Thyroid gland (tissue), 4 donors: ENCODE measurements at regions not wholly inside any gene's neighbourhood (a gene's known extent, or its start where the extent isn't known, plus 50 kb on each side); places are given as distances from the start of the nearest gene placed in this dataset.

Experiments
- DNase-seq, 2 donors: peaks; one replicate each; pipeline ENCODE4 v3.0.0-alpha.2; 2019
- H3K27ac ChIP-seq, 3 donors: fragments of 200-600 bp; sonication (generic); 1 replicate in 2 of 3; 2 replicates in 1 of 3; pipeline ENCODE4 v1.5.1; 2016 to 2019; ENCODE audit warnings: mild to moderate bottlenecking in 1 of 3, moderate library complexity in 1 of 3
- H3K27me3 ChIP-seq: fragments of 200-600 bp; sonication (generic); one replicate; pipeline ENCODE4 v1.5.1; 2019
- H3K36me3 ChIP-seq, 2 donors: fragments of 200-600 bp; sonication (generic); one replicate each; pipeline ENCODE4 v1.5.1; 2016 to 2019
- H3K4me1 ChIP-seq, 2 donors: fragments of 200-600 bp; sonication (generic); one replicate each; pipeline ENCODE4 v1.5.1; 2017 to 2019
- H3K4me3 ChIP-seq, 3 donors: fragments of 200-600 bp; sonication (generic); replicated peaks in 1 of 3; 1 replicate in 2 of 3; 2 replicates in 1 of 3; pipeline ENCODE4 v1.5.1; 2016; ENCODE audit warnings: mild to moderate bottlenecking in 1 of 3
- H3K9me3 ChIP-seq: fragments of 200-600 bp; sonication (generic); one replicate; pipeline ENCODE4 v1.5.1; 2017
- CTCF ChIP-seq, 6 experiments: fragments of 200-600 bp in 3 of 6; fragments of 450-650 bp in 3 of 6; sonication (generic) in 3 of 6; IDR thresholded peaks; one replicate each; pipeline ENCODE4 v1.5.1; 2016 to 2019; ENCODE audit warnings: antibody characterized with exemption in 6 of 6, mild to moderate bottlenecking in 2 of 6, inconsistent platforms in 1 of 6, moderate library complexity in 1 of 6
- POLR2A ChIP-seq, 2 donors: fragments of 450-650 bp; IDR thresholded peaks; one replicate each; pipeline ENCODE4 v1.6.1; 2017; ENCODE audit warnings: antibody characterized with exemption in 2 of 2, mild to moderate bottlenecking in 2 of 2, moderate library complexity in 1 of 2
- WGBS, 2 donors: methylation state at CpG; one replicate each; pipeline ENCODE4 v1.1.5; 2017; 5-methylcytosine and 5-hydroxymethylcytosine counted together
- intact Hi-C: fragments of 100-400 bp; cut with DNase I; formaldehyde crosslinking; loops from one replicate; pipeline ENCODE4 v1.15.1; 2023

DNA sequence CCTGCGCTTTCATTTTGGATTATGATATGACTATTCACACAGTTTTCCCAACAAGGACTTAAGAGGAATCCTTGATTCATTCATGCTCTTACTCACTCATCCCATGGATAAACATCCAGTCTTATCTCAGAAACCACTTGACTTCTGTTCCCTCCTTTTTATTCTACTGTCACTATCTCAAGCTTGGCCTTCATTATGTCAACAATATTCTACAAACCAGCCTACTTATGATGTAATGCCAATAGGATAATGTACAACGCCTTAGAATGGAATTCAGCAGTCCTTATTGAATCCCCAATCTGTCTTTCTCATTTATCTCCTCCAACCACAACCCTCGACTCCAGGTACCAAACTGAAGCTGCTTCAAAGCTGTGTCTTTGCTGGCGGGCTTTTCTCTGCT, 448.5 kb downstream of the PDZRN4 start:
- DNase-seq = no peak
- TF ChIP-seq POLR2A (IDR thresholded peaks at IDR 0.05) (no peak), CTCF (IDR thresholded peaks at IDR 0.05) (no peak)
- 57 to 61% methylated on average over 4 of the region's 4 CpGs for WGBS, 2 donors

GRCh38 chr12:41635626-41636364, 447.7 kb downstream of the PDZRN4 start:
- H3K4me3 ChIP-seq = no peak overlapping the region
- no peak for DNase-seq
- TF ChIP-seq POLR2A (IDR thresholded peaks at IDR 0.05) (no peak), CTCF (IDR thresholded peaks at IDR 0.05) (no peak)
- H3K9me3 ChIP-seq = no peaks in the 10 kb centered on the region
- H3K27ac ChIP-seq = no peak overlapping the region
- 65 to 67% methylated on average over 5 of the region's 5 CpGs for WGBS, 2 donors
- H3K27me3 ChIP-seq = no peaks in the 10 kb centered on the region
- intact Hi-C loops = no loop called here
- no peaks in the 10 kb centered on the region for H3K36me3 ChIP-seq
- H3K4me1 ChIP-seq = no peaks in the 10 kb centered on the region

More for the DNA sequence above, 448.5 kb downstream of the PDZRN4 start:
- Histone ChIP-seq H3K27ac (no peak overlapping the region), H3K4me3 (no peak overlapping the region), H3K4me1 (no peaks in the 10 kb centered on the region), H3K36me3 (no peaks in the 10 kb centered on the region), H3K9me3 (no peaks in the 10 kb centered on the region), H3K27me3 (no peaks in the 10 kb centered on the region)
- intact Hi-C loops = no loop called here

GRCh38 chr12:41634091-41634490, 446.0 kb downstream of the PDZRN4 start:
- TF ChIP-seq CTCF (IDR thresholded peaks at IDR 0.05) (no peak), POLR2A (IDR thresholded peaks at IDR 0.05) (no peak)
- intact Hi-C loops = no loop called here

GRCh38 chr12:41629611-41630010, 441.5 kb downstream of the PDZRN4 start:
- intact Hi-C loops = no loop called here
- Histone ChIP-seq H3K4me3 (no peak overlapping the region), H3K4me1 (no peaks in the 10 kb centered on the region), H3K9me3 (no peaks in the 10 kb centered on the region), H3K27ac (no peak overlapping the region), H3K27me3 (no peaks in the 10 kb centered on the region), H3K36me3 (no peaks in the 10 kb centered on the region)
- DNase-seq = no peak
- TF ChIP-seq POLR2A (IDR thresholded peaks at IDR 0.05) (no peak), CTCF (IDR thresholded peaks at IDR 0.05) (no peak)
- WGBS, 2 donors = 89 to 91% methylated on average over 1 of the region's 1 CpG

More at GRCh38 chr12:41634091-41634490, 446.0 kb downstream of the PDZRN4 start:
- Histone ChIP-seq H3K27me3 (no peaks in the 10 kb centered on the region), H3K27ac (no peak overlapping the region), H3K9me3 (no peaks in the 10 kb centered on the region), H3K4me1 (no peaks in the 10 kb centered on the region), H3K4me3 (no peak overlapping the region), H3K36me3 (no peaks in the 10 kb centered on the region)
- WGBS, 2 donors = 65 to 68% methylated on average over 4 of the region's 4 CpGs
- DNase-seq = no peak

DNA sequence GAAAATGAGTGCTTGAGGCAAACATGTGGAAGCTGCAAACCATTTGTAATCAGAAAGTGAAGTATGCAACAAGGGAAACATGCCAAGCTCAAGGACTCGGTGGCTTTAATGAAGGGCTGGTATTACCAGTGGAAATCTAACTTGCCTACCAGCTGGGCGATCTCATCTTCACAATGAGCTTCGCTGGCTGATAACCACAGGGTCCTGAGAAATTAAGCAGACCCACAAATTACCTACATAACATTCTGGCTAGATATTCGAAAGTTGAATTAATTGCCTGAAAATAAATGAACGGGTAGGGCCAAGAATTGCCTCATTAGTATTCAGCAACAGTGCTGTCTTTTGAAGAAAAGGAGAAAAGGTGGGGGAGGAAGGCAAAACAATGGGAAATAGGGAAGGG, 439.4 kb downstream of the PDZRN4 start:
- Histone ChIP-seq H3K27ac (no peak overlapping the region), H3K27me3 (no peaks in the 10 kb centered on the region), H3K4me1 (no peaks in the 10 kb centered on the region), H3K4me3 (no peak overlapping the region), H3K9me3 (no peaks in the 10 kb centered on the region), H3K36me3 (no peaks in the 10 kb centered on the region)
- TF ChIP-seq CTCF (IDR thresholded peaks at IDR 0.05) (no peak), POLR2A (IDR thresholded peaks at IDR 0.05) (no peak)
- DNase-seq = no peak
- intact Hi-C loops = no loop called here
- 80 to 89% methylated on average over 5 of the region's 5 CpGs for WGBS, 2 donors
